ENCODE measurements at regions not wholly inside any gene's neighbourhood (a gene's known extent, or its start where the extent isn't known, plus 50 kb on each side); places are given as distances from the start of the nearest gene placed in this dataset.

- no peak for ATAC-seq
- no peak for DNase-seq (ENCODE audit: low spot score)
These were observed 1329.1 kb downstream of the PCDH18 start for GRCh38 chr4:136203199-136203598.

GRCh38 chr4:136198358-136198757, 1333.9 kb downstream of the PCDH18 start:
- DNase-seq (ENCODE audit: low spot score) = no peak
- ATAC-seq = no peak

- DNase-seq (ENCODE audit: low spot score) = no peak
- ATAC-seq = no peak
These were observed 1337.3 kb downstream of the PCDH18 start for GRCh38 chr4:136194962-136195361.

GRCh38 chr4:136186650-136187049, 1345.6 kb downstream of the PCDH18 start:
- no peak for DNase-seq (ENCODE audit: low spot score)

GRCh38 chr4:136183513-136183912, 1348.8 kb downstream of the PCDH18 start:
- DNase-seq (ENCODE audit: low spot score) (no peak), ATAC-seq (no peak)

More at GRCh38 chr4:136186650-136187049, 1345.6 kb downstream of the PCDH18 start:
- no peak for ATAC-seq

GRCh38 chr4:136156947-136157346, 1375.3 kb downstream of the PCDH18 start:
- ATAC-seq = no peak

GRCh38 chr4:136150046-136150445, 1382.2 kb downstream of the PCDH18 start:
- DNase-seq (ENCODE audit: low spot score) (no peak), ATAC-seq (no peak)

More at GRCh38 chr4:136156947-136157346, 1375.3 kb downstream of the PCDH18 start:
- DNase-seq (ENCODE audit: low spot score) = no peak

- no peak for ATAC-seq
- DNase-seq (ENCODE audit: low spot score) = no peak
These were observed 1395.7 kb downstream of the PCDH18 start for GRCh38 chr4:136136601-136137000.

GRCh38 chr4:136124251-136124745, 1408.0 kb downstream of the PCDH18 start:
- ATAC-seq (no peak), DNase-seq (ENCODE audit: low spot score) (no peak)

- DNase-seq (ENCODE audit: low spot score) (no peak), ATAC-seq (no peak)
These were observed 1410.9 kb downstream of the PCDH18 start for GRCh38 chr4:136121426-136121825.

- ATAC-seq (no peak), DNase-seq (ENCODE audit: low spot score) (no peak)
These were observed 1418.4 kb downstream of the PCDH18 start for GRCh38 chr4:136113921-136114320.

- ATAC-seq = no peak
- DNase-seq (ENCODE audit: low spot score) = no peak
These were observed 1420.2 kb downstream of the PCDH18 start for GRCh38 chr4:136112116-136112515.

- DNase-seq (ENCODE audit: low spot score) = no peak
- ATAC-seq = no peak
These were observed 1425.5 kb downstream of the PCDH18 start for GRCh38 chr4:136106753-136107152.

- ATAC-seq = no peak
These were observed 1428.7 kb downstream of the PCDH18 start for GRCh38 chr4:136103616-136104015.

GRCh38 chr4:136097676-136098075, 1434.6 kb downstream of the PCDH18 start:
- ATAC-seq = no peak

More at GRCh38 chr4:136103616-136104015, 1428.7 kb downstream of the PCDH18 start:
- no peak for DNase-seq (ENCODE audit: low spot score)

GRCh38 chr4:136088211-136088867, 1444.0 kb downstream of the PCDH18 start:
- ATAC-seq = no peak
- DNase-seq (ENCODE audit: low spot score) = no peak

More at GRCh38 chr4:136097676-136098075, 1434.6 kb downstream of the PCDH18 start:
- DNase-seq (ENCODE audit: low spot score) = no peak

GRCh38 chr4:136078976-136079375, 1453.3 kb downstream of the PCDH18 start:
- ATAC-seq (no peak), DNase-seq (ENCODE audit: low spot score) (no peak)

- ATAC-seq = no peak
- DNase-seq (ENCODE audit: low spot score) = no peak
These were observed 1475.5 kb downstream of the PCDH18 start for GRCh38 chr4:136056748-136057147.

- ATAC-seq = no peak
- DNase-seq (ENCODE audit: low spot score) = no peak
These were observed 1476.9 kb downstream of the PCDH18 start for GRCh38 chr4:136055360-136055759.

- no peak for ATAC-seq
These were observed 1495.5 kb downstream of the PCDH18 start for GRCh38 chr4:136036744-136037143.

GRCh38 chr4:136032391-136032790, 1499.9 kb downstream of the PCDH18 start:
- ATAC-seq (no peak), DNase-seq (ENCODE audit: low spot score) (no peak)

More at GRCh38 chr4:136036744-136037143, 1495.5 kb downstream of the PCDH18 start:
- DNase-seq (ENCODE audit: low spot score) = no peak

- no peak for DNase-seq (ENCODE audit: low spot score)
- ATAC-seq = no peak
These were observed 1506.8 kb downstream of the PCDH18 start for GRCh38 chr4:136025540-136025939.

GRCh38 chr4:136017556-136017955, 1514.7 kb downstream of the PCDH18 start:
- ATAC-seq = no peak
- DNase-seq (ENCODE audit: low spot score) = no peak

All from left lobe of liver (tissue), 2 donors.